ENCODE measurements at regions not wholly inside any gene's neighbourhood (a gene's known extent, or its start where the extent isn't known, plus 50 kb on each side); places are given as distances from the start of the nearest gene placed in this dataset.

DNA sequence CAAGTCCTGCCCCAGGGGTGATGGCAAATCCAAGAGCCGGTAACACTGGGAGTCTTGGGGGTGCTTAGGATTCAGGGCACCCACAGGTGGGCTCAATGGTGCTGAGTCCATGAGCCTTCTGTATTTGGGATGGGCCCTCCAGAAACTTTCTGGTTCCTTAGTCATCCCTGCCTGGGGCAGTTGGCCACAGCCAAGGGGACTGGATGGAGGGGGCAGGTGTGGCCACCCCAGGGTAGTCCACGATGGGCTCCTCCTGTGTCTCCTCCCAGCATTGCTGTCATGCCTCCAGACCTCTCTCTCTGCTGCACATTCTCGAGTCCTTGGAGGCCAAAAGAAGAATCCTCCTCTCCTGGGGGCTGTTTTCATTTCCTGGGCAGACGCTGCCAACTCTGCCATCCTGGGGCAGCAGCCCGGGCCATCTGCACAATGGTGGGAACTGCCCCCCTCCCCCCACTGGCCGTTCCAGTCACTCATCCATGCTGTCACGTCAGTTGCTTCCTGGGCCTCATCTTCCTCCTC lies 158.0 kb upstream of the TWIST2 start:
- DNase-seq, result no peak

GRCh38 chr2:238690511-238690910 lies 157.4 kb upstream of the TWIST2 start:
- no peak for DNase-seq

- DNase-seq, result no peak
Observed at GRCh38 chr2:238691596-238692491, 156.0 kb upstream of the TWIST2 start.

DNA sequence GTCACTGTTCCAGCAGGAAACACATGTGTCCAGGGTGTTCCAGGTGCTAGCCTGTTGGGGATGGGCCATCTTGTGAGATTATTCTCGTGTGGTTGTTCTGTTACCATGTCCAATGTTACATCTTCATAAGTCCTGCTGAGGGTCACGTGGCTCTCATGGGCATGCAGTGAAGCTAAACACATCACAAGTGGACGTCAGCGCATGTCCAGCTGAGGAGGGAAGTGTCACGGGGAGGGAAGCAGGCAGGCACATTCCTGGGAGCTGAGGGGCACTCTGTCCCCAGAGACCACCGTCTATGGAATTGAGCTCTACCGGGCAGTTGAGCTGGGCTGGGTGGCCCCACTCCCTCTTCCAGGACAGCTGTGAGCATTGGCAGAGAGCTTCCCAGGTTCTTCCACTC lies 155.3 kb upstream of the TWIST2 start:
- no peak for DNase-seq

GRCh38 chr2:238693337-238694093 lies 154.4 kb upstream of the TWIST2 start:
- no peak for DNase-seq

DNA sequence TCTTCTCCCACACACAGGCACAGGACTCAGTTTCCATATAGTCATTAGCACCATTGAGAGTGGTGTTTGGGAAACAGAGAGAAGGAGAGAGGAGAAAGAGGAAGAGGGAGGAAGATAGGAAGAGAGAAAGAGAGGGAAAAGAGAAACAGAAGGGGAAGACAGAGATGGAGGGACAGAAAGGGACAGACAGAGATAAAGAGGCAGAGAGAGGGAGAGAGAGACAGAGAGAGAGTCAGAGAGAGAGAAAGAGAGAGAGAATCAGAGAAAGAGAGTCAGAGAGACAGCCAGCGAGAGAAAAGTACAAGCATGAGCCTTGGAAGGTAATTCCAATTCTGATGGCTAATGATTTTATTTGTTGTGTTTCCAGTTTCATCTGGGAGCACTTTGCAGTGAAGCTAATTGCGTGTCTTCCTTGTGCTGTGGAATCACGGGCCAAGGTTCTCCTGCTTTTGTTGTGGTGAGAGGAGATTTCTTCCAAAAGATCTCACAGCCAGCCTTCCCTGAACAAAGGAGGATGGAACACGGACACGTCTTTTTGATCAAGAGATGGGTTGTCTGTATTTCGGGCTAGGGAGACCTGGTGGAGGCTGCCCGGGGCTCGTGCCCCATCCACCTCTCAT lies 153.6 kb upstream of the TWIST2 start:
- no peak for DNase-seq

DNA sequence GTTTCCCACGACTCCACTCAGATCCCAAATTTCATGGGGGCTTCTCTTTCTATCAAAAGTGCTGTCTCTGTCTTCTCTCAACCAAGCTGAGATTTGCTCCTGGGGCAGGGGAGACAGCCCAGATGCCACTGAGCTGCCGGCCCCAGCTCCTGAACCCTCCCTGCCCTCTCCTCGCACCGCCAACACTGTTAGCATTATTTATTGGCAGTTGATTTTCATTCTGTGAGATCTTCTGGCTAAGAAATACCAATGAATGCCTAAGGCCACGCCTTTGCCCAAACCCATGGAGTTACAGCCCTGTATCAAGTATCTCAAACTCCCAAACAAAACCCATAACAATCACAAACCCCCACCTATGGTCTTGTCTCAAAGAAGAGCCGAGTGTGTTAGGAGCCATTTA lies 153.0 kb upstream of the TWIST2 start:
- no peak for DNase-seq

DNA sequence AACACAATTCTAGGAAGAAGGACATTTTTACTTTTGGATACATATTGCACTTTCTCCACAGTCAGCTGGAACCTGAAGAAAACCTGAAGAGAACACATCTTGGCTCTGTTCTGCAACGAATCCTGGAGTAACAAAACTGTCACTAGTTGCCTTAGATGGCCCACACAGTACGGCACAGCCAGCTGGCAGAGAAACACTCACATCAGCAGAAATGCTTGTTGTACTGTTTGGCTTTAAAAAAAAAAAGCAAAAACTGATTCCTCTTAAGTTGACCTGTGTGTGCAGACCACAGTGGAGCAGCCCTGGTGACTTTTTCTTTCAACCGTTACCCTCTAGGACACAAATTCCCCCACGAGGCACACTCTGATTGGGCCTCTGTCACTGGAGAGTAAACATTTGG lies 152.3 kb upstream of the TWIST2 start:
- DNase-seq, result no peak

DNA sequence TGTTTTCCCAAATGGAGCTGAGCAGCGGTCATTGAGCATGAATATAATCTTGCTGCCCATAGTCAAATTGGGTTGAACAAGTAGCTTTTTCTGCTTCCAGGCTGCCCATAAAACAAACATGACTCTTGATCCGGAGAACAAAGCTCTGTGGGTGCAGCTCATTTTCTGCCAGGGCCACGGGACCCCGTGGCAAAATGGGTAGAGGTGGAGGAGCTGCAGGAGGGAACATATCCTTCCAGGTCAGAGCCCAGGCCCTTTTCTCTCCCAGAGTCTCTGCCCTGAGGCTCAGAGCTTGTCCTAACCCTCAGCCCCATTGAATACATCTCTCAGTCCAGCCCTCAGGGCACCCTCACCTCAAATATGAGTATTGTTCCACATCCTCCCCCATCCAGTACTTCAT lies 151.6 kb upstream of the TWIST2 start:
- DNase-seq, result no peak

DNA sequence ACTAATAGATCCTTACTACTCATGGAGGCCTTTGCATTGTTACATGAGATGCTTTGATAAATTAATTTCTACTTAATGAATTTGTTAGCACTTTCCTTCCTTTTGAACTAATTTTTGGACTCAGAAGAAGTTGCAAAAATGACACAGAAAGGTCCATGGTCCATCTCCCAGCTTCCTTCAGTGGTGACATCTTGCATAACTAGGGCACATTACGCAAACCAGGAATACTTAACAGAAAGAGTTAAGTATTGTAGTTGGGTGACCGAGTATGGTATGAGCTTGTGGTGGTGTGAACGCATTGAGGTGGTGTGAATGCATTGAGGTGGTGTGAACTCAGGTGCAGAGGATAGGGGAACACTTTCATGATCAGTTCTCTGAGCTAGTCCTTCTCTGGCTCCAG lies 151.1 kb upstream of the TWIST2 start:
- no peak for DNase-seq

GRCh38 chr2:238697193-238698071 lies 150.5 kb upstream of the TWIST2 start:
- no peak for DNase-seq

DNA sequence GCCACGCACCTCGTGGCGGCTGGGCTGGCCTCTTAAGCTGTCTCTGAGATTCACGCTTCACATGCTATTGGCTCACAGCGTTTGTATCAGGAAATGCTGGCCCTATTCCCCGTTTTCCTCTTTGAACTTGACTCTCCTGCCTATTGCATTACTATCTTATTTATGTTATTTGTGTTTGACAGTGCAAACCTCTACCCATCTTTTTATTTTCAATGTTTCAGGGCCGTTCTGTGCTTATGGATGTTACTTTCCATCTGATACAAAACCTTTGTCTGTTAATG lies 149.9 kb upstream of the TWIST2 start:
- no peak for DNase-seq

DNA sequence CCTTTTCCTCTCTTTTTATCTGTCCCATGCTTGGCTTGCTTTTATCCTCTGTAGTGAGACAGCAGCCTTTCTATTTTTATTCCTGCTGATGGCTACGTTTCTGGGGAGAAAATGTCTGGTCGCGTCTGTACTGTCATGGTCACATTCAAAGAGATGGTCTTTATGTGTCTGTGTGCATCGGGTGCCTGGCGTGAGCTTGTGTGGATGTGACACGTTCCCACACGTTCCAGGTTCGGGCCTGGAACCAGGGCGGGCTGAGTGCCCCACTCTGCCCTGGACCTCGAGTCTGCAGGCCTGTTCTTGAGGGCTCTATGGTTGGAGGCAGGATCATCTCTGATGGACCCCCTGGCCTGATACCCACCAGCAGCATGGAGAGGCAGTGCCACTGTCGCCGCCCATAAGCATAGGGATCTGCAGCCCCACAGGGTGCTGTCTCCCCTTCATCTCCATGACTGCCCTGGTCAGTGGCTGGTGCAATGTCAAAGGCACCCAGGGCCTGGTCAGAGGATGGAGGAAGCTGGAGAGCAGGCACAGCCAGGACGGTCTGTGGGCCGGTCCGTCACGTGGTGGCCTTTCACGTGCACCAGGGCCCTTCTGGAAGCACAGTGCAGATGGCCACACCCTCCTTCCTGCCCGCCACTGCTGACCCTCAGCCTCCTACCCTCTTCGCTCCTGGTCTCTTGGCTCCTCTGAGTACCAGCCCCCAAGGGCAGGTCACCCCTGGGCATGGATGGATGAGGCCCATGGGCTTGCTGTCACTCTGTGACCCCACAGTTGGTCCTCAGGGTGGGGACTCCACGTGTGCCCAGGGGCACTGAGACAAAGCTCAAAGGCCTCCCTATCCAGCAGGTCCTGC lies 149.2 kb upstream of the TWIST2 start:
- DNase-seq, result no peak

GRCh38 chr2:238699307-238700116 lies 148.4 kb upstream of the TWIST2 start:
- no peak for DNase-seq

DNA sequence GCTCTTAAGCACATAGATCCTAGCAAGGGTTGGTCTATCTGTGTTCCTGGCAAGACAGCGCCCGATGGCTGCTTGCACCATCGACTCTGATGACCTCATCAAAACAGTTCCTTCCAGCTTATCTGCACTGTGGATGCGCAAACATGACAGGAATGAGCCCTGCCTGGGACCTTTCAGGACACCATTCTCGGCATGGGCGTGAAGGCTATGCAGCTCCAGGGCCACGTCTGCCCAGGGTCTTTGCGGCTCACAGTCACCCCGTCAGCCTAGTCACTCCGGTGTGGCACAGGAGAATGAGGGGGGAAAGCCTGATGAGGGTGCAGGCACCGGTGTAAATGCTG lies 147.8 kb upstream of the TWIST2 start:
- DNase-seq, result no peak

DNA sequence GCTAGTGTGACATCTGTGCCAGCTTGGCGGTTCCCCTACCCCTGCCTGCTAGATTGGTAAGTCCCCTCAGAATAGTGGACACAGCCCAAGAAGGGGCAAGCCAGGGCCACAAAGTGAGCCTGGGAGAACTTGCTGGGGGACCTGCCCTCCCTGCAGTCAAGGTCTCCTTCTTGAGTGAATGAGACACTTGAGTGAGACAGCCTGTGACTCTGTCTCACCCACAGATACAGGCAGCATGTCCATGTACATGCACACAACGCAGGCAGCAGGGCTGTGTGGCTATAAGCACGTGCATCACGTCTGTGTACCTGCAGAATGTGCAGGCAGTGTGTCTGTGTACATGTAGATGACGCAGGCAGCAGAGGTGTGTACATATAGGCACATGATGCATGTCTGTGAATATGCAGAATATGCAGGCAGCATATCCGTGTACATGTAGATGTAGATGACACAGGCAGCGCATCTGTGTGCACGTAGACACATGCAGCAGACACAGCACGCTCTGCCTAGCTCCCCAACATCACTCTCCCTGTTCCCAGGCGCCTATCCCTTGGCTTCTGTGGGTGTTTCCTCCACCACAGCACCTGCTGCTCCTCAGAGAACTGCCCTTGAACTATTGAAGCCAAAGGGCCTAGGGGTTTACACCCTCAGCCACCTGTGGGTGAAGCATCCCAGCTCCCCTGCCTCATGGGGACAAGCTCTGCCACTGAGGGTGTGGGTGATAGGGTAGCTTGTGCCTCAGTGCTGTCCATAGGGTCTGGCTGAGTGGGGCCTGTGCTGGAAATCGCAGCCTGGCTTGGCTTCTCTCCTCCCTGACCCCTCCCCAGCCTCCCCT lies 147.2 kb upstream of the TWIST2 start:
- no peak for DNase-seq

DNA sequence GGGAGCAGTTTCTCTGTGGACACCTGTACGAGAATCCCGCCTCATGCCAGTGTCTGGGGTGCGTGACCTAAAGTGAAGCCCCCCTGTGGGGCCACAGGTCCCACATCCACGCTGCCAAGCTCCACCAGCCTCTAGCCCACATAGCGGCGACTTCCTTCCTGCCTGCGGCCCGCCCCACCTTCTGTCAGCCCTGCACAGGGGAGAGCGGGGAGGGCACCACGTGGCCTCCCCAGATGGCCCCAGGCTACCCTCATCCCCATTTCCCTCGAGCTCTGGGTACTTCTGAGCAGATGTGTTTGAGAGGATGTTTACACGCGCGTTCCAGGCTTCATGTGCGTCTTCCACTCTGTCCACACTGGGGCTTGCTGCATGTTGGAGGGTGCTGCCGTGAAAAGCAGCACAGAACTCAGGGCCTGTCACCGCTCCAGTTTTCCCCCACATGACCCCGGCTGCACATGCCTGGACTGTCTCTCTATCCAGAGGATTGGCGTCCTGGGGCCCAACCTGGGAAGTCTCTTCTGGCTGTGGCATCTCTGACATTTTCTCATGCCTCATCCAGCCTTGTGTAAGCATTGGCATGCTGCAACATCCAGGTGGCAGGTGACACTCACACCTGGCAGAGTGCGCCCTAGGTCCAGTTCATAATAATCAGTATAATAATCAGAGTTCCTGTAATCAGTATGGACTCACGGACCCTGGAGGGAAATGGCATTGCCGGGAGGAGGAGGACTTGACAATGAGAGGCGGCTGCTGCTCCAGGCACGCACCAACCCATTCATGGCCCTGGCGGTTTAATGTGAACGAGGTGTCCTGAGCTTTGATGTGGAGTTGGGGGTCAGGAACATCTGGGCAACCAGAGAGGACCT lies 146.3 kb upstream of the TWIST2 start:
- no peak for DNase-seq

DNA sequence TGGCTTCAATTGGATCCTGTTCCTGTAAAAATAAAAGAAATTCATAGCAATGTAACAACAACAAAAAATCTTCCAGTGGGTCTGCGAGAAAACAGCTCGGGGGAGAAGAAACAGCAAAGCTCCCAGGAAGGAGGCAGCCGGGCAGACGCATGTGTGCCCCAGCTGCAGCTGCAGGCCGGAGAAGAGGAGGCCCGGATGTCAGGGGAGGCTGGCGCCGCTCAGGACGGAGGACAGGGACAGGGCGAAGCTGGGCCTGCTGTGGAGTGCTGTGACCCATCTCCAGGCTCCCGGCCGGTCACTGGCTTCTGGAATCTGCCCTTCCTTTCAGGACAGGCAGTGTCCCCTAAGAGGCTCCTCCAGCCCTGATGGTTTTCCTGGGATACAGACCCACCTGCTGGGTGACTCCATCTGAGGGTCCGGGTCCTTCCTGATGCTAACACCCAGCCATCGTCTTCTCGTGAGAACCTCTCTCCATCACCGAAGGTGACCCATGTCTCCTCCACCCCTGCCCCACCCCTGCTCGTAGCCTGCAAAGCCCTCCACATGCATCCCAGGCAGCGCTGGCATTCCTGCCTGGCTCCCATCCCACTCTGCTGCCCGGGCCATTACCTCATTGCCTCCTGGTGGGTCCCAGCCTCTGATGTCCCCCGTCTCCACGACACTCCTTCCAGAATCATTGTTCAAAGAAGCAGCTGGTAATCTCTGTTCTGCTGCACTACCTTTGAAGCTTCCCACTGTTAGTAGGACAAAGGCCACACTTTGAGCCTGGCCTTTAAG lies 145.4 kb upstream of the TWIST2 start:
- no peak for DNase-seq
